ENCODE measurements at regions not wholly inside any gene's neighbourhood (a gene's known extent, or its start where the extent isn't known, plus 50 kb on each side); places are given as distances from the start of the nearest gene placed in this dataset.

DNA sequence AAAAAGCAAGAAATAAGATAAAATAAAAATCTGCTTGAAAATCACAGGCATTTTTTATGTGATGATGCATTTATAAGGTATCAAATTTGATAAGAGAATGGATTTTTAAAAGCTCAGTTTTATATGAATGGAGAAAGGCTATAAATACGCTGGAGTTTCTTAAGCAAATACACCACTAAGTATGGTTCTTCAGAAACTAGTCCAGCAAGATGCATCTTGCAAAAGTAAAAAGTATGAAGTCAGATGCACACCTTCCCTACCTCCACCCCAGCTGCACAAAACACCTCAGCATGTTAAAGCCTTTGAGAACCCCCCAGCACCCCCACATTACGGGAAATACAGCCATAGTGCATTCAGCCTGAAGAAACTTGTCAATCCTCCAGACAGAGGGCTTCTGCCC lies 143.1 kb upstream of the PROX1 start:
- H3K4me1 Mint-ChIP-seq, result no peaks in the 10 kb centered on the region
- H3K9me3 Mint-ChIP-seq, result no peaks in the 10 kb centered on the region
- no peak for DNase-seq (ENCODE audit: low spot score in 2 of 2, unreplicated experiment in 2 of 2)
- TF ChIP-seq CTCF (IDR thresholded peaks at IDR 0.05; ENCODE audit: unreplicated experiment), result no peak
- H3K27ac Mint-ChIP-seq, result no peak overlapping the region
- H3K27me3 Mint-ChIP-seq (ENCODE audit: low read depth), result peaks cover 47% of the 10 kb centered on the region
- H3K4me3 Mint-ChIP-seq, result no peak overlapping the region
- H3K36me3 Mint-ChIP-seq, result no peaks in the 10 kb centered on the region

- peaks cover 35% of the 10 kb centered on the region for H3K27me3 Mint-ChIP-seq (ENCODE audit: low read depth)
- H3K9me3 Mint-ChIP-seq, result no peaks in the 10 kb centered on the region
- no peak overlapping the region for H3K27ac Mint-ChIP-seq
- DNase-seq (ENCODE audit: low spot score in 2 of 2, unreplicated experiment in 2 of 2), result no peak
- no peak overlapping the region for H3K4me3 Mint-ChIP-seq
- no peak for TF ChIP-seq CTCF (IDR thresholded peaks at IDR 0.05; ENCODE audit: unreplicated experiment)
- no peaks in the 10 kb centered on the region for H3K4me1 Mint-ChIP-seq
- H3K36me3 Mint-ChIP-seq, result no peaks in the 10 kb centered on the region
Observed at GRCh38 chr1:213852107-213852506, 135.7 kb upstream of the PROX1 start.

DNA sequence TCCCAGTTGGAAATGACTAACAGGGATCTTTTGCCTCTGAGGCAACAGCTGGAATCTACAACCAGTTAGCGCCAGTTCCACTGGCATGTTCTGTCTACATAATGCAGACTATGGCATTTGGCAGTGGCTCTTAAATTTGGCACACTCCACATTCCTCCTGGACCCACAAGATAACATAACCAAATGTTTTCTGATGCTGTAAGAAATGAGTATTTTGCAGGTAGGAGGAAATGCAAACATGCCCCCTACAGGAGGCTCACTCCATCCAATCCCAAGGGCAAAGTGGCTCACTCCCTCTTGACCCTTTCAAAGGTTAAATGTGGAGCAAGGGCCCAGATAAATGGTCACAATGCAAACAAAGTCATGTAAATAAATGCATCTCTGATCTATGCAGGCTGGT lies 129.2 kb upstream of the PROX1 start:
- no peak for DNase-seq (ENCODE audit: low spot score in 2 of 2, unreplicated experiment in 2 of 2)
- H3K27me3 Mint-ChIP-seq (ENCODE audit: low read depth), result peaks cover 26% of the 10 kb centered on the region
- H3K4me3 Mint-ChIP-seq, result no peak overlapping the region
- no peaks in the 10 kb centered on the region for H3K36me3 Mint-ChIP-seq
- H3K4me1 Mint-ChIP-seq, result no peaks in the 10 kb centered on the region
- no peak overlapping the region for H3K27ac Mint-ChIP-seq
- no peak for TF ChIP-seq CTCF (IDR thresholded peaks at IDR 0.05; ENCODE audit: unreplicated experiment)
- no peaks in the 10 kb centered on the region for H3K9me3 Mint-ChIP-seq

DNA sequence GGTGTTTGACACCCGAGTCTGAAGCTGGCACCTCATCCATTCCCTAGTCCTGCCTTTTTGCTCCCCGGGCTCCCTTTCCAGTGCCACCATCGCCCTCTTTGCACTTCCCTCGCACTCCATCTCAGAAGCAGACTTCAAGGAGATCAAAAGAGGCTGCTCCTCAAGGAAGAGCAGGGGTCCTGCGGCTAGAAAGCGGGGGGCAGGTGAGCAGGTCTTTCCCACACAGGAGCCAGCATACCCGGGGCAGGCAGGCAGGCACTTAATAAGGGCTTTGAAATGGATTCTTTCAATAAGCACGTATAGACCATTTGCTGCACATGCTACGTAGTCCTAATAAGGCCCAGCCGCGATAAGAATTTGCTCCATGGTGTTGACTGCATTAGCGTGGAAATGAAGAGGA lies 125.9 kb upstream of the PROX1 start:
- no peaks in the 10 kb centered on the region for H3K4me1 Mint-ChIP-seq
- no peak overlapping the region for H3K4me3 Mint-ChIP-seq
- H3K27me3 Mint-ChIP-seq (ENCODE audit: low read depth), result peaks cover 16% of the 10 kb centered on the region
- no peak overlapping the region for H3K27ac Mint-ChIP-seq
- DNase-seq (ENCODE audit: low spot score in 2 of 2, unreplicated experiment in 2 of 2), result no peak
- no peak for TF ChIP-seq CTCF (IDR thresholded peaks at IDR 0.05; ENCODE audit: unreplicated experiment)
- H3K36me3 Mint-ChIP-seq, result no peaks in the 10 kb centered on the region
- H3K9me3 Mint-ChIP-seq, result no peaks in the 10 kb centered on the region

DNA sequence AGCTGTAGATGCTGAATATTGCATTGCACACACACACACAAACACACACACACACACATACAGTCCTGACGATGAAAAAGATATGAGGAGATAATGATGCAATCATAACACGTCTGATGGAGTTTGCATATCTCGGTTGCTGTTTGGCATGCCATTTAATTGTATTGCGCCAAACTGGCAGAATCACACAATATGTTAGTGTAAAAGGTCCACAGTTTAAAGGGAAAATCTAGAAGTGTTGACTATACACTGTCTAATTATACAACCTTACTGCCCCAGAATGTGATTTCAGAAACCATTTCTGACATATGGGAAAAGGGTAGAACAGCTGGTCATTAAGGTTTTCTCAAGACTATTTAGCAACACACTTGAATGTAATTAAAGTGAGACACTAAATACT lies 123.7 kb upstream of the PROX1 start:
- H3K4me1 Mint-ChIP-seq, result no peaks in the 10 kb centered on the region
- no peak overlapping the region for H3K27ac Mint-ChIP-seq
- H3K36me3 Mint-ChIP-seq, result no peaks in the 10 kb centered on the region
- no peak overlapping the region for H3K4me3 Mint-ChIP-seq
- peaks cover 30% of the 10 kb centered on the region for H3K27me3 Mint-ChIP-seq (ENCODE audit: low read depth)
- H3K9me3 Mint-ChIP-seq, result no peaks in the 10 kb centered on the region
- TF ChIP-seq CTCF (IDR thresholded peaks at IDR 0.05; ENCODE audit: unreplicated experiment), result no peak
- no peak for DNase-seq (ENCODE audit: low spot score in 2 of 2, unreplicated experiment in 2 of 2)

- Mint-ChIP-seq H3K36me3 (no peaks in the 10 kb centered on the region), H3K27me3 (ENCODE audit: low read depth) (peaks cover 32% of the 10 kb centered on the region), H3K4me1 (no peaks in the 10 kb centered on the region), H3K4me3 (no peak overlapping the region), H3K27ac (no peak overlapping the region), H3K9me3 (no peaks in the 10 kb centered on the region)
- TF ChIP-seq CTCF (IDR thresholded peaks at IDR 0.05; ENCODE audit: unreplicated experiment), result no peak
- DNase-seq (ENCODE audit: low spot score in 2 of 2, unreplicated experiment in 2 of 2), result no peak
Observed at GRCh38 chr1:213868482-213868881, 119.3 kb upstream of the PROX1 start.

All from mesothelial cell of epicardium (in vitro differentiated cells).